MCF 10A (cell line): ENCODE measurements at regions not wholly inside any gene's neighbourhood (a gene's known extent, or its start where the extent isn't known, plus 50 kb on each side); places are given as distances from the start of the nearest gene placed in this dataset.

ENCODE experiments used
- BruUV-seq: library from RNA; stranded (reverse); fragments of 400-500 nt; replicated peaks from 2 replicates; lab custom pipeline; 2021; lab: Mats Ljungman, UMichigan
- CTCF ChIA-PET: fragments of 300-600 bp; sonication (Branson Sonifier 250); formaldehyde crosslinking; extraction: SDS; loops from one replicate; lab custom pipeline; 2021; ENCODE audit warnings: antibody characterized with exemption, inconsistent platforms; lab: Yijun Ruan, JAX
- POLR2A ChIA-PET: fragments of 300-600, 350-650 bp; sonication (Branson Sonifier 250); formaldehyde crosslinking; extraction: SDS; loops from one replicate; lab custom pipeline; 2020; ENCODE audit warnings: antibody characterized with exemption, inconsistent platforms; lab: Yijun Ruan, JAX
- DNase-seq: peaks from one replicate; pipeline ENCODE4 v3.0.0-alpha.2; 2018; ENCODE audit not compliant: unreplicated experiment
- H3K27ac Mint-ChIP-seq: one replicate; pipeline ENCODE4 v1.8.0; 2022; ENCODE audit warnings: mild to moderate bottlenecking, low read depth, mixed read lengths; ENCODE audit not compliant: unreplicated experiment
- H3K27me3 Mint-ChIP-seq: one replicate; pipeline ENCODE4 v1.8.0; 2022; ENCODE audit warnings: mixed read lengths; ENCODE audit not compliant: insufficient read depth, unreplicated experiment
- H3K36me3 Mint-ChIP-seq: one replicate; pipeline ENCODE4 v1.8.0; 2022; ENCODE audit warnings: mild to moderate bottlenecking, moderate library complexity, mixed read lengths; ENCODE audit not compliant: insufficient read depth, unreplicated experiment
- H3K4me1 Mint-ChIP-seq: one replicate; pipeline ENCODE4 v1.8.0; 2022; ENCODE audit warnings: mixed read lengths; ENCODE audit not compliant: insufficient read depth, unreplicated experiment
- H3K4me3 Mint-ChIP-seq: one replicate; pipeline ENCODE4 v1.8.0; 2022; ENCODE audit warnings: mild to moderate bottlenecking, moderate library complexity, mixed read lengths; ENCODE audit not compliant: unreplicated experiment
- H3K9me3 Mint-ChIP-seq: one replicate; pipeline ENCODE4 v1.8.0; 2022; ENCODE audit warnings: mixed read lengths; ENCODE audit not compliant: unreplicated experiment
- CTCF ChIP-seq: fragments of 200-600 bp; IDR thresholded peaks from one replicate; pipeline ENCODE4 v1.8.0; 2022; ENCODE audit warnings: antibody characterized with exemption, mild to moderate bottlenecking; ENCODE audit not compliant: unreplicated experiment
- intact Hi-C: fragments of 100-400 bp; cut with micrococcal nuclease; formaldehyde crosslinking; loops from 2 replicates; pipeline ENCODE4 v1.14.1; 2022

- no peaks in the 10 kb centered on the region for H3K27me3 Mint-ChIP-seq
- no peak overlapping the region for H3K4me3 Mint-ChIP-seq
- H3K4me1 Mint-ChIP-seq = peaks cover 28% of the 10 kb centered on the region
- no TSS peak for BruUV-seq
- no peaks in the 10 kb centered on the region for H3K9me3 Mint-ChIP-seq
- no peak for TF ChIP-seq CTCF
- CTCF ChIA-PET = interaction anchor here (0.6 to 2.1 kb wide), 13 partner anchors 9 to 788 kb away, joined by 3 to 11 read pairs (median 4); no protein-coding TSS in a partner anchor
- no peaks in the 10 kb centered on the region for H3K36me3 Mint-ChIP-seq
- peak; percentile 97 for DNase-seq
- intact Hi-C loops = no loop called here
- POLR2A ChIA-PET = interaction anchor here (0.8 to 3.6 kb wide), 19 partner anchors 9 to 867 kb away, joined by 3 to 24 read pairs (median 4); partner anchors contain the start of genes AIDA, BROX and DUSP10
- peak overlapping the region; percentile 78 for H3K27ac Mint-ChIP-seq
These were observed 103.9 kb upstream of the DUSP10 start for GRCh38 chr1:221845650-221846371.

GRCh38 chr1:221841983-221842335, 100.1 kb upstream of the DUSP10 start:
- H3K27ac Mint-ChIP-seq = no peak overlapping the region
- CTCF ChIA-PET = interaction anchor here (0.6 to 2.6 kb wide), 2 partner anchors 11 to 122 kb away, joined by 4 to 10 read pairs; no protein-coding TSS in a partner anchor

GRCh38 chr1:221841251-221841982, 99.5 kb upstream of the DUSP10 start:
- no TSS peak for BruUV-seq
- DNase-seq = peak; percentile 53
- Mint-ChIP-seq H3K27me3 (no peaks in the 10 kb centered on the region), H3K27ac (peak overlapping the region; percentile 94), H3K9me3 (no peaks in the 10 kb centered on the region), H3K36me3 (no peaks in the 10 kb centered on the region), H3K4me3 (no peak overlapping the region), H3K4me1 (peaks cover 63% of the 10 kb centered on the region)
- TF ChIP-seq CTCF = no peak
- ChIA-PET CTCF (interaction anchor here (0.6 to 2.6 kb wide), 4 partner anchors 11 to 614 kb away, joined by 3 to 10 read pairs (median 4); no protein-coding TSS in a partner anchor), POLR2A (interaction anchor here (0.6 to 5.9 kb wide), 10 partner anchors 10 to 124 kb away, joined by 3 to 64 read pairs (median 8); partner anchors contain the start of gene DUSP10)
- intact Hi-C loops = no loop called here

More at GRCh38 chr1:221841983-221842335, 100.1 kb upstream of the DUSP10 start:
- POLR2A ChIA-PET = interaction anchor here (0.6 to 5.9 kb wide), 8 partner anchors 10 to 124 kb away, joined by 3 to 64 read pairs (median 8); partner anchors contain the start of gene DUSP10
- H3K9me3 Mint-ChIP-seq = no peaks in the 10 kb centered on the region
- H3K4me1 Mint-ChIP-seq = peaks cover 60% of the 10 kb centered on the region
- DNase-seq = no peak
- no peaks in the 10 kb centered on the region for H3K27me3 Mint-ChIP-seq
- H3K4me3 Mint-ChIP-seq = no peak overlapping the region
- intact Hi-C loops = no loop called here
- no TSS peak for BruUV-seq
- TF ChIP-seq CTCF = no peak
- H3K36me3 Mint-ChIP-seq = no peaks in the 10 kb centered on the region
